GM19240 (cell line): ENCODE measurements at regions not wholly inside any gene's neighbourhood (a gene's known extent, or its start where the extent isn't known, plus 50 kb on each side); places are given as distances from the start of the nearest gene placed in this dataset.
"Not testable (repeated sequence)": the region's sequence is repeated elsewhere in the genome, so short reads cannot be mapped to it uniquely, and the experiment has no call there.

ENCODE experiments used
- DNase-seq: peaks from one replicate; pipeline ENCODE4 v3.0.0; 2011; ENCODE audit warnings: low spot score; ENCODE audit not compliant: insufficient read length

DNA sequence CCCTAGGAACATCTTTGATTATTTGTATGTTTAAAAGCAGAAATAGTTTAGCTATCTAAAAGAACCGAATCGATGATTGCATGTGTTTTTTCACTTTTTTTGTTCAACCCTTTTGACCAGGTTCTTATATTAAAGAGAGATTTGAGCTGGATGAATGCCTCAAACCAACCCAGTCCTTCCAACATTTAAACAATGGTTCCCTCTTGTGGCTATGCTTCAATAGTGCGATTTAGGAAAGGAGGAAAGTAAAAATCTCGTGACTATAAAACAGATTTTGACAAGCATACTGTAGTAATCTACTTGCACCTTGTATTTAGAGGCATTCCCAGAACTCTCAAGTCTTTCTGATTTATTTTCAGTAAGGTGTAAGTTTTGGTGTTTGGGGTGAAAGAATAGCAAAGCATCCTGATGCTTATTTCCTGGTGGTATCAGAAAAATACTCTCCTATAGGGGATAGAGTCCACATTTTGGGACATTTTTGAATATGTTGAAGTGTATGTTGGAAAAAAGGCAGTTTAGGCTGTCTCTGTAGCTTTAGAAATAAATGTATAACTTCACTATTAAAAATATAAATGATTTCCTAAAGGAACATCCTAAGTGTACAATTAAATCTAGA is 159.6 kb upstream of the KCNH8 start:
- DNase-seq, result no peak

DNA sequence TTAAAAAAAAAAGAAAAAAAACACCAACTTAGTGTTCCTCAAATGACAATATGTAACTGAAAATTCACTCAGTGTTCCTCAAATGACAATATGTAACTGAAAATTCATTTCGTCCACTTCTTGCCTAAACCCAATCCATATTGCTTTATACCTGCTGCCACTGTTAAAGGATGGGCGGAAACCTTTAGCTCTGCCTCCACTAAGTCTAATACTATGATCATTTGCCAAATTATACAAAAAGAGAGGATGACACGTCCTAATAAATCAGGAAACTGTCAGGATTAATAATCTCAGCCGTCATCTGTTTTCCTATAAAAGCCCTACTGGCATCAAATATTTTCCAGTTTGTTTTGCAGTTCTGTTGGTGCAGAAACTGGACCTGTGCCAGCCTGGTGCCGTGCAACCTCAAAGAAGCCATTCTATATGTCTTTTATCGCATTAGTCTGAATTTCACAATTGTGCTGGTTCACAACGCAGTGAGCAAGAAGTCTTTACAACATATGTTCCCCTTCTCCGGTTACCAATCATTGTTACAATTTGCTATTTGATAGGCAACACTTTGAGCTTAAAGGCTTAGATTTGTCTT is 160.4 kb upstream of the KCNH8 start:
- DNase-seq, result no peak

DNA sequence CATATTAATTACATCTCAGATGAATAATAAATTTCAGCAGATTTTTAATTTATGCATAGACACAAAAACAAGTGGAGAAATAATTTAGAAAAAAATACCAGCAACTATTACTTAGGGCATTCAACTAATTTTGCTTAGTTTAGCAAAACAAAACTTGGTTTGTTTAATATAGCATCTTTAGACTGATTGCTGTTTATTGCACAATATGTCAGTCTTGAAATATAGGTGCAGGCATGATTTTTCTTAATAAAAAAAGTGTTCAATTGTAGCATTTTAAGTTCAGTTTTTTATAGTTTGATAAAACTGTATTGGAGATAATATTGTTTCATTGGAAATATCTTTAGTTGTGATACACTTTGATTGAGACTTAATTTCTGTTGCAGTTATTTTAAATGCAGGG is 161.2 kb upstream of the KCNH8 start:
- no peak for DNase-seq

DNA sequence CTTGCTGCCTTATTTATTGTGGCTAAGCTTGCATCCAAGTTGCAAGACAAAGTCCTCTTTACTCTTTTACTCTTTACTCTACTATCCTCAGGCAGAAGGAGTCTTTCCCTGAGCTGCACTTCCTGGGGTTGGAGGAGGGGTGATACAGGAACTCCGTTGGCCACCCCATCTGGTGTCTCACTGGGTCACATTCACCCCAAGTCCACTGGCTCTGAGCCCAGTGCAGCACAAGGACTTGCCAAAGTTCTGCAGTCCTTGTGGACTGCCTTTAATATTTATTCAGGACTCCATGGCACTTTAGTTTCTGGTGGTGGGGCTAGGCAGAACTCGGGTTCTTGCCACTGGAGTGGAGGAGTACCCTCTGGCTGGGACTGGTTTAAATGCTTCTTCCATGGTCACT is 165.4 kb upstream of the KCNH8 start:
- DNase-seq, result no peak

GRCh38 chr3:18976102-18976501 is 172.2 kb upstream of the KCNH8 start:
- DNase-seq, result not testable (repeated sequence)

DNA sequence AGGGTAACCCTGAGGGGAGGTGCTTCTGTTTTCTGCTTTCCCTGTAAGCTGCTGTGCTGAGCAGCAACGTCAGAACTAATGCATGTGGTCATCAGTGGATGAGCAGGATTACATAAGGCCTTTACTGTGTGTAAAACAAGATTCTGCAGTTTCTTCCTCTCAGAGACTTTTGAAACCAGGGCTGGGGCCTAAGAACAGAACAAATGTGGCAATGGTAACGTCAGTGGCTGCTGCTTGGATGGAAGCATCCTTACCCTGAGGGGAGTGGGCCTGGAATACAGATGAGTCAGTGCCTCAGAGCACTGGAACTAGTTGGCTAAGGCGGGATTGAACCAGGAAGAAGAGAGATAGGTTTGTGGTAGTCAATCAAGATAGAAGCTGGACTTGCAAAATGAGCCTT is 180.2 kb upstream of the KCNH8 start:
- DNase-seq, result no peak

DNA sequence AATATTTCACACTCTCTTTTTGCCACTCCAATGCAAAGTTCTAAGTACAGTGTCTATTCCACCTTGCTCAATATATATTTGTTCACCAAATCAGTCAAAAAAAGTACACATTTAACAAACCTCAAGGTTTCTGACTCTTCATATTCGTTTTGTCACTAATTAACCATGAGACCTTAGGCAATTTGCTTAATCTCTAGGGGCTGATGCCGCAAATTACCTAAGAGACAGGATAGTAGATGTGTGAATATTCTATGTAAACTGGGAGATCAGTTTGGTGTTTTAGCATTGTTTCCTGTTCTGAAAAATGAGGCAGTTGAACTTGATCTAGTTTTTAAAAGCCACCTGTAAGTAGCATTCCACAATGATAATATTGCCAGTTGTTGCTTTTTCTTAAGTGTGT is 182.5 kb upstream of the KCNH8 start:
- DNase-seq, result no peak

DNA sequence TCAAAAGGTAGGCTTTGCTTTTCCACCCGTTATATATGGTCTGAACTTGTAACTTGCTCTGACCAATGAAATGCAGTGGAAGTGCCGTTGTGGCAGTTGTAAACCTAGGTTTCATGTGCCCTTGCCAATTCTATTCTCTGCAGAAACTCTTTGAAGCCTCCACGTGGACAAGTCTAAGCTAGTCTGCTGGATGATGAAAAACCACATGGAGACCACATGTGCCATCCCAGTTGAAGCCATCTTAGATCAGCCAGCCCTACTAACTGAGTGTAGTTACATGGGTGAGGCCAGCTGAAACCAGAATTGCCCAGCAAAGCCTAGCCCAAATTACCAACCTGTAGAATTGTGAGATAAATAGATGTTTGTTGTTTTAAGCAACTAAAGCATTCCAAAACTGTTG is 183.7 kb upstream of the KCNH8 start:
- DNase-seq, result no peak

DNA sequence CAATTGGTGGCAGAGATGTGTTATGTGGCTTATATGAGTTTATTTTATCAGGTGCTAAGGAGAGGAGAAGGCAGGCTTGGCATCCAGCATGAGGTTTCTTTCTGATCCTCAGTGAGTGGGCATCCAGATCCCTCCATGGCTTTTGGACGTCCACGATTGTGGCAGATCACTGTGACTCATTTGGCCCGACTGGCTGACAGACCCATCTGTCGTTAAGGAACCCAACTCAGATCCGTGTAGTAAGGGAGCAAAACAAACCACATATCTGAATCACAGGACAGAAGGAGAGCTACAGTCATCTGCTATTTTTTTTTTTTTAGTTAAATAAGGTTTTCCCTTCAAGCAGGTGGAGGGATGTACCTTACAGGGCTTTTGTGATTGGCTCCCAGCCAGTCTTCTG is 197.0 kb upstream of the KCNH8 start:
- no peak for DNase-seq

- no peak for DNase-seq
These were observed 201.8 kb upstream of the KCNH8 start for GRCh38 chr3:18946524-18946923.

- no peak for DNase-seq
These were observed 210.7 kb upstream of the KCNH8 start for GRCh38 chr3:18937574-18937973.

DNA sequence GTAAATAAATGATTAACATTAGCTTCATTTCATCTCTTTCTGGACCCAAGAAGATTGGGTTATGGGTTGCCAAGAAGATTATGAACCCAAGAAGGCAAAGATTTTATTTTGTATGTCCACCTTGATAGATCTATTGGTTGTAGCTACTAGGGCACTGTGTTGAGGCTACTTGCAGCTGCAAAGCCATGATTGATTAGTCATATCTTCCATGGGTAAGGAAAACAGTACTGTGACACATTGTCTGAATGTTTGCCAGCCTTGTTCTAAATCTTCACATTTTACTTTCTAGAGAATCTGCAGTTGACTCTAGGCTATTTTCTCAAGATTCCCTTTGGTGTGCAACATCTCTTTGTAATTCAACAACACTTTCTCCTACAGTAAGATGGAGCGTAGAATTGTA is 229.2 kb upstream of the KCNH8 start:
- DNase-seq, result no peak

DNA sequence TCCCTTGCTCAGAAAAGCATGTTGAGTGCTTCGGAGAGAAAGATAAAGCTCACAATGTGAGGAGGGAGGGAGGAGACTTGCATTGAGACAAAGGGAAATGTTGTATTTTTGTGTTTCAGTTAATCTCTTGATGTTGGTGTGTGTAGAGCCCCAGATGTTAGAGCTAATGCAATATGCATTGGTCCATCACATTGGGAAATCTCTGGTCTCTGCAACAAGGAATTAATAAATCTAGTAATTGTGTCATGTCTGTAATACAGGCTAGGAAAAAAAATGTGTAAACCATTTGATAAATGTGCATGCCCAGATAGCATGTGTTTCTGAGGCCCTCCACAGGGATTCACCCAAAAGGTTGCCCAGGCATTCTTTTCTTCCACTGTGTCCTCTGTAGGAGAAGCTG is 230.4 kb upstream of the KCNH8 start:
- DNase-seq, result no peak

- no peak for DNase-seq
These were observed 246.1 kb upstream of the KCNH8 start for GRCh38 chr3:18902081-18902793.

GRCh38 chr3:18901571-18901970 is 246.7 kb upstream of the KCNH8 start:
- no peak for DNase-seq

DNA sequence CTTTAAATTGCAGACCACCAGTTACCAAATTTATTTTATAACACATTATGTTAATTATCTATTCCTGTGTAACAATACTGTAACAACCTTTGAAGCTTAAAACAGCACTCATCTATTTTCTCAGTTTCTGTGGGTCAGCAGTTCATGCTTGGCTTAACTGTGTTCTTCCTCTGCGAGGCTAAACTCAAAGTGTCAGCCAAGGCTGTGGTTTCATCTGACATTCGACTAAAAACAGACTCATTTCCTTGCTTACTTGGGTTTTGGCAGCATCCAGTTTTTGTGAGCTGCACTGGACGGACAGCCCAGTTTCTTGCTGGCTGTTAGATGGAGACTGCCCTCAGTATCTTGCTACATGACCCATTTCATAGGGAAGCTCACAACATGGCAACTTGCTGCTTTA is 247.3 kb upstream of the KCNH8 start:
- no peak for DNase-seq

GRCh38 chr3:18898911-18899310 is 249.4 kb upstream of the KCNH8 start:
- no peak for DNase-seq

DNA sequence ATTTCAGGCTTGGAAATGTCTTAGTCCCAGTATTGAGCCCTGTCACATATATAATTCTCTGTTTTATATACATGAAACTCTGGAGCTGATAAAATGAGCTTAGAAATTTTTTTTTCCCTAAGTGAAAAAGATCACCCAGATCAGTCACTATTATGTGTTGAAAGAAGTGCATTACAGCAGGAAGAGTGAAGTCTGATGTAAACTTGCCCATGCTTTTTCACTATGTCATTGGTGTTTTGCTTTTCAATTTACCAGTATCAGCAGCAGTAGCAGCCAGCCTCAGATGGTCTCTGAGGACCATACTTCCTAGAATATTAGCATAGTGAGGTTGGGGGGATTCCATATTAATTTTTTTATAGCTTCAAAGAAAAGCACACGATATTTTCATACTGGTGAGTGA is 255.6 kb upstream of the KCNH8 start:
- DNase-seq, result no peak

GRCh38 chr3:18892047-18892446 is 256.3 kb upstream of the KCNH8 start:
- no peak for DNase-seq

GRCh38 chr3:18891641-18892040 is 256.7 kb upstream of the KCNH8 start:
- DNase-seq, result no peak

GRCh38 chr3:18890449-18890848 is 257.9 kb upstream of the KCNH8 start:
- no peak for DNase-seq

- DNase-seq, result no peak
These were observed 259.5 kb upstream of the KCNH8 start for GRCh38 chr3:18888819-18889218.

GRCh38 chr3:18888370-18888769 is 259.9 kb upstream of the KCNH8 start:
- no peak for DNase-seq
